Activated CD4-positive, alpha-beta T cell treated with anti-CD3 and anti-CD28 coated beads, Interleukin-2, Interleukin-4, amounts not matched to agents 100 ng/mL and 50 ng/mL, durations not matched to agents 16 hours and 8 hours (primary cell): ENCODE measurements at regions not wholly inside any gene's neighbourhood (a gene's known extent, or its start where the extent isn't known, plus 50 kb on each side); places are given as distances from the start of the nearest gene placed in this dataset.

Source experiments
- DNase-seq: peaks from one replicate; pipeline ENCODE4 v3.0.0-alpha.2; 2020; ENCODE audit warnings: low spot score

GRCh38 chr14:104277416-104278213 is 139.2 kb downstream of the KIF26A start:
- no peak for DNase-seq

DNA sequence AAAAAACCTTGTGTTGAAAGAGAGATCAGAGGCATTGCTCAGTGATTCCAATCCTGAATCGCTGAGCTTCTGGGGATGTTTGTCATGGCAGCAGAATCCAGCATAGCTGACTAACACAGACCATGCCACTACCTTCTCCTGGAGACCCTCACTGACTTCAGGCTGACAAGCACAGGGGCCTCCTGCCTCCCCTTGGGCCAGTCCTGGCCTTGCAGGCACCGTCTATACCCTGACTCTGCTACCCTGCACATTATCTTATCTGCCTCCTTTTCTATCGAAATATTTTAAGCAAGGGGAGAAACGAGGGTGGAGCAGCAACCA is 139.8 kb downstream of the KIF26A start:
- DNase-seq, result no peak

DNA sequence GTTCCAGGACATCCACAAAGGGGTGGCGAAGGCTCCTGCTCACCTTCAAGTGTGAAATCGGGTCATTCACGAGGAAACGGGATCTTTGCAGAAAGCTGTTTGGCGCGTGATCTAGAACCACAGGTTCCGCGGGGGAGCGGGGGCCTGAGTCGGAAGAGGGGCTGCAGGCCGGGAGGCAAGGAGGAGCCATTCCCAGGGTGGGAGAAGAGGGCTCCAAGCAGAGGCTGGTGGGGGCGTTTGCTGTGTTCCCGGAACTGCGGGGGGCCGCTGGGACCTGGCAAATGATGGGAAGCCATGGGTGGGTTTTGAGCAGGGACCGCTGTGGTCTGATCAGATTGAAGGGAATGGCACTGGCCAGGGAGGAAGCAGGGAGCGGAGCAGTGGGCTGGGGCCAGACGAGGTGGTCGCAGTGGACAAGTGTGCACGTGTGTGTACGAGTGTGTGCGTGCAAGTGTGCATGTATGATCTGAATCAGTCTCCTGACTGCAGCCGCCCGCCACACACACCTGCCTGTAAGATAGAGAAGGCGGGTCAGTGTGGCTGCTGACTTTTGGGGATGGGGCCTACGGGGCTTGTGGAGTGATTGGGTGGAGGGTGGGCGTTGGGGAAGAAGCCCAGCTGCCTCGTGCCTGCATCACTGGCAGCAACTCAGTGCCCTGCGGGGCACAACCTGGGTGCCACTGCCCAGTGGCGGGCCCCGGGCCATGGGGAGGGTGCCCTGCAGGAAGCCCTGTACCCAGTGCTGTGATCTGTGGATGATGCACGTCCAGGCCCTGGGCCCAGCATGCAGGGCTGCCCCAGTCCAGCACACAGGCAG is 141.9 kb downstream of the KIF26A start:
- DNase-seq, result no peak

DNA sequence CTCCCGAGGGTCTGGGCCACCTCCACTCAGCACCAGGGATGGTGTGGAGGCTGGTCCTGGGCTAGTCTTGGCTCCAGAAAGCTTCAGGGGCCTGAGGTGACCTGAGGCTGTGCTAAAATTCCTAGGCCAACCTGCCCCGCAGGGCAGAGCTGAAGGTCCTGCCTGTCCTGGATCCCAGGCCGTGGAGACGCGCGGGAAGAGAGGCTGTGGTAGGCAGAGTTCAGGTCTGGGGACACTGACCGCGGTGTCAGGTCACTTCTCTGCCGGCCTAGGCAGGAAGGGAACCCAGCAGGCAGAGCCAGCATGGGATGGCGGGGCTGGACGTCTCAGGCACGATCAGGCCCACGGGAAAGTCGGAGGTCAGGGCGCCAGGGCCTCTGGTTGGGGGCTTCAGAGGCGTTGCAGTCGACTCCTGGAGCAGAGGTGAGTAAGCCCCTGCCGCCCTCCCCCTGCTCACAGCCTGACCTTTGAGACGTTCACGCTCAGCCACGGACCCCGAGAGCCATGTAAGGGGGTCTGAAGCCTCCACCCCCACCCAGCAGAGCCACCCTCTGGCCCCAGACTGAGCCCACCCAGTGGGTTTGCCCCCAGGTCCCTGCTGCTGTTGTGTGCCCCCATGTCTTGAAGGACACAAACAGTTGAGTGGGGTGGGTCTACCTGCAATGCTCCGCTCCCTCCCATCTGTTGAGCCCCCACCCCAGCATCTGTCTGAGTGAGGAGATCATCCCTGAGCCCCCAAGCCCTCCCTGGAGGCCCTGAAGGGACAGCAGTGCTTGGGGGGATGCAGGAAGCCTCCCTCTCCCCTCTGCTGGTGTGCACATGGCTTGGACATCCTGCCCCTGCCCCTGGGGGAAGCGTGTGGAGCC is 142.7 kb downstream of the KIF26A start:
- DNase-seq, result no peak

- no peak for DNase-seq
These were observed 143.4 kb downstream of the KIF26A start for GRCh38 chr14:104281768-104282301.

- no peak for DNase-seq
These were observed 144.2 kb downstream of the KIF26A start for GRCh38 chr14:104282332-104283196.

- DNase-seq, result no peak
These were observed 145.1 kb downstream of the KIF26A start for GRCh38 chr14:104283197-104284106.

GRCh38 chr14:104284107-104284592 is 145.8 kb downstream of the KIF26A start:
- DNase-seq, result no peak

GRCh38 chr14:104284636-104285507 is 146.5 kb downstream of the KIF26A start:
- DNase-seq, result no peak

DNA sequence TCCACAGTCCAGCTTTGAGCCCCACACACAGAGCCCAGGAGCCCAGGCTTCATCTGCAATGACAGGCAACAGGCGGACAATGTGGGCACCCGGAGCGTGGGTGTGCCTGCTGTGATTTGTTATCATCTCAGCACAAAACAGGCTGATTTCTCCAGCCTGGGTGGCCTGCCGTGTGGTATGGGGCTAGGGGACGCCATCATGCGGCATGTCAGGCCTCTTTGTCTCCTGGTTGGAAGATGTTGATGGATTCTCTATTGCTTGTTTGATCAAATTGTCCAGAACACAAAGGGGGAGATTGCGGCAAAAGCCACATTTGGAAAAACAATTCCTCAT is 147.1 kb downstream of the KIF26A start:
- no peak for DNase-seq

DNA sequence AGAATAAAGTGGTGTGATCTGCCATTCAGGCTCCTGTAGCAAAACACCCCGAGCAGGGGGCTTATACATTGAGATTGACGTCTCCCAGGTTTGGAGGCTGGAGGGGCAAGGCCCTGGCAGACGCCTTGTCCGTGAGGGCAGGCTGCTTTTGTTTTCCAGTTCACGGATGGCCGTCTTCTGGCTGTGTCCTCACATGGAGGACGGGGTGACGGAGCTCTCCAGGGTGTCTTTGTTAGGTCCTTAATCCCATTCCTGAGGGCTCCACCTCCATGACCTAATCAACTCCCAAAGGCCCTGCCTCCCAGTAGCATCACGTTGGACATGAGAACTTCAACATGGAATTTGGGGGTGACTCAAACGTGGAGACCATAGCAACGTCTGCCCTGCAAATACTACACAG is 147.7 kb downstream of the KIF26A start:
- no peak for DNase-seq

- DNase-seq, result no peak
These were observed 148.1 kb downstream of the KIF26A start for GRCh38 chr14:104286496-104286895.

GRCh38 chr14:104287301-104288009 is 149.1 kb downstream of the KIF26A start:
- no peak for DNase-seq

GRCh38 chr14:104288272-104288671 is 149.9 kb downstream of the KIF26A start:
- no peak for DNase-seq

DNA sequence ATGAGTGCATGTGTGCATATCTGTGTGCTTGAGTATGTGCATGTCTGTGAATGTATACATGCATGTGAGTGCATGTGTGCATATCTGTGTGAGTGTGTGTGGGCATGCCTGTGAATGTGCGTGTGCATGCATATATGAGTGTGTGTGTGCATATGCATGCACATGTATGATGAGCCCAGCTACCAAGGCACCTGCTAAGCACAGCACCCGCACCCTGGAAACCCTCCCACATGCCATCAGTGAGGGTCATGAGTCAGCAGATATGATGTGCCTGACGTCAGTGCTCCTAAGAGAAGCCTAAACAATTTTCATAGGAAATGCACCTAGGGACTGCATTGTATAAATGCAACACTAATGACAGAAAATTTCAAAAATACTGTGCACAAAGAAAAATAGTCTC is 151.1 kb downstream of the KIF26A start:
- no peak for DNase-seq

DNA sequence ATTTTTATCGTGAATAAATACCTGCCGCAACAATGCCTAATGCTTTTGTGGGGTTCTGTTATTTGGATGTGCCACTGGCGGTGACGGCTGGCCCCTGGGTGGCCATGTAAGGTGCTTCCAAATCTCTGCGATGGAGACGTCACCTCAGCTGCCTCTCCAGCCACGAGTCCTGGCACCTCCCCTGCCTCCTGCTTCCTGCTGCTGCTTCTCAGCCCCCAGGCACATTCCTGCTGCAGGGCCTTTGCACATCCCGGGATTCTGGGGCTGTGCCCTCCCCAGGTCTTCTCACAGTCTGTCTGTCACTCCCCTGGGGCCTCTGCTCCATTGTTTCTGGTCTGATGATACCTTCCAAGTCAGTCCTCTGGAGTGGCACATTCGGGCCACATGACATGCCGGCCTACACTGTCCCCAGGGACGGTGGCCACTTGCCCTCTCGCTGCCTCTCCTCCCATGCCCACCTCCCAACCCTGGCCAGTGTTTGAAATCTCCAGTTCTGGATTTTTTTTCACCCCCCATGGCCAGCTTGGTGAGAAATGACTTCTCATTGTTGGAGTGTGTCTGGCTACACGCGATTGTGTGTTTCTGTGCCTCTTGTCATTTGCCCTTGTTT is 151.8 kb downstream of the KIF26A start:
- no peak for DNase-seq

GRCh38 chr14:104290756-104291122 is 152.4 kb downstream of the KIF26A start:
- DNase-seq, result no peak
